ENCODE measurements at regions not wholly inside any gene's neighbourhood (a gene's known extent, or its start where the extent isn't known, plus 50 kb on each side); places are given as distances from the start of the nearest gene placed in this dataset.

- Histone ChIP-seq H3K36me3 (ENCODE audit: control insufficient read depth, low read length) (no peaks in the 10 kb centered on the region), H3K27me3 (ENCODE audit: control insufficient read depth, low read length) (no peaks in the 10 kb centered on the region), H3K9me2 (replicated peaks; ENCODE audit: control insufficient read depth, low read length) (no peaks in the 10 kb centered on the region), H3F3A (ENCODE audit: control insufficient read depth, insufficient read depth) (no peaks in the 10 kb centered on the region), H3K4me3 (ENCODE audit: low read length) (no peak overlapping the region), H3K79me2 (ENCODE audit: control insufficient read depth, low read length) (no peaks in the 10 kb centered on the region), H4K20me1 (ENCODE audit: control insufficient read depth, insufficient read depth, low read depth, low read length) (no peaks in the 10 kb centered on the region), H3K4me2 (ENCODE audit: low read length) (no peak overlapping the region), H3K9me3 (ENCODE audit: control insufficient read depth, insufficient read depth, low read length) (no peaks in the 10 kb centered on the region), H3K4me1 (ENCODE audit: control insufficient read depth, low read length) (no peaks in the 10 kb centered on the region), H3K27ac (ENCODE audit: low read depth, low read length) (no peak overlapping the region)
- TF ChIP-seq, protein P1, sequence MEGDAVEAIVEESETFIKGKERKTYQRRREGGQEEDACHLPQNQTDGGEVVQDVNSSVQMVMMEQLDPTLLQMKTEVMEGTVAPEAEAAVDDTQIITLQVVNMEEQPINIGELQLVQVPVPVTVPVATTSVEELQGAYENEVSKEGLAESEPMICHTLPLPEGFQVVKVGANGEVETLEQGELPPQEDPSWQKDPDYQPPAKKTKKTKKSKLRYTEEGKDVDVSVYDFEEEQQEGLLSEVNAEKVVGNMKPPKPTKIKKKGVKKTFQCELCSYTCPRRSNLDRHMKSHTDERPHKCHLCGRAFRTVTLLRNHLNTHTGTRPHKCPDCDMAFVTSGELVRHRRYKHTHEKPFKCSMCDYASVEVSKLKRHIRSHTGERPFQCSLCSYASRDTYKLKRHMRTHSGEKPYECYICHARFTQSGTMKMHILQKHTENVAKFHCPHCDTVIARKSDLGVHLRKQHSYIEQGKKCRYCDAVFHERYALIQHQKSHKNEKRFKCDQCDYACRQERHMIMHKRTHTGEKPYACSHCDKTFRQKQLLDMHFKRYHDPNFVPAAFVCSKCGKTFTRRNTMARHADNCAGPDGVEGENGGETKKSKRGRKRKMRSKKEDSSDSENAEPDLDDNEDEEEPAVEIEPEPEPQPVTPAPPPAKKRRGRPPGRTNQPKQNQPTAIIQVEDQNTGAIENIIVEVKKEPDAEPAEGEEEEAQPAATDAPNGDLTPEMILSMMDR (IDR thresholded peaks at IDR 0.05; ENCODE audit: low read depth, low read length, poor library complexity, severe bottlenecking) = no peak
- no peak for TF ChIP-seq EZH2phosphoT487 (IDR thresholded peaks at IDR 0.05; ENCODE audit: borderline replicate concordance, low read length)
Observed at GRCh38 chr4:58767598-58767997, 1657.4 kb upstream of the IGFBP7 start.

GRCh38 chr4:58766763-58767162, 1656.6 kb upstream of the IGFBP7 start:
- Histone ChIP-seq H3K4me1 (ENCODE audit: control insufficient read depth, low read length) (no peaks in the 10 kb centered on the region), H3K9me3 (ENCODE audit: control insufficient read depth, insufficient read depth, low read length) (no peaks in the 10 kb centered on the region), H3K79me2 (ENCODE audit: control insufficient read depth, low read length) (no peaks in the 10 kb centered on the region), H3F3A (ENCODE audit: control insufficient read depth, insufficient read depth) (no peaks in the 10 kb centered on the region), H3K27ac (ENCODE audit: low read depth, low read length) (no peak overlapping the region), H3K4me2 (ENCODE audit: low read length) (no peak overlapping the region), H3K27me3 (ENCODE audit: control insufficient read depth, low read length) (no peaks in the 10 kb centered on the region), H3K36me3 (ENCODE audit: control insufficient read depth, low read length) (no peaks in the 10 kb centered on the region), H4K20me1 (ENCODE audit: control insufficient read depth, insufficient read depth, low read depth, low read length) (no peaks in the 10 kb centered on the region), H3K4me3 (ENCODE audit: low read length) (no peak overlapping the region), H3K9me2 (replicated peaks; ENCODE audit: control insufficient read depth, low read length) (no peaks in the 10 kb centered on the region)
- no peak for TF ChIP-seq EZH2phosphoT487 (IDR thresholded peaks at IDR 0.05; ENCODE audit: borderline replicate concordance, low read length)
- TF ChIP-seq, protein P1 (IDR thresholded peaks at IDR 0.05; ENCODE audit: low read depth, low read length, poor library complexity, severe bottlenecking) = no peak

GRCh38 chr4:58761563-58761962, 1651.4 kb upstream of the IGFBP7 start:
- Histone ChIP-seq H3K9me2 (replicated peaks; ENCODE audit: control insufficient read depth, low read length) (no peaks in the 10 kb centered on the region), H3K27ac (ENCODE audit: low read depth, low read length) (no peak overlapping the region), H3K4me2 (ENCODE audit: low read length) (no peak overlapping the region), H3K27me3 (ENCODE audit: control insufficient read depth, low read length) (no peaks in the 10 kb centered on the region), H3K36me3 (ENCODE audit: control insufficient read depth, low read length) (no peaks in the 10 kb centered on the region), H3K4me1 (ENCODE audit: control insufficient read depth, low read length) (no peaks in the 10 kb centered on the region), H4K20me1 (ENCODE audit: control insufficient read depth, insufficient read depth, low read depth, low read length) (no peaks in the 10 kb centered on the region), H3K4me3 (ENCODE audit: low read length) (no peak overlapping the region), H3F3A (ENCODE audit: control insufficient read depth, insufficient read depth) (no peaks in the 10 kb centered on the region), H3K79me2 (ENCODE audit: control insufficient read depth, low read length) (no peaks in the 10 kb centered on the region), H3K9me3 (ENCODE audit: control insufficient read depth, insufficient read depth, low read length) (no peaks in the 10 kb centered on the region)
- TF ChIP-seq, protein P1 (IDR thresholded peaks at IDR 0.05; ENCODE audit: low read depth, low read length, poor library complexity, severe bottlenecking) = no peak
- TF ChIP-seq EZH2phosphoT487 (IDR thresholded peaks at IDR 0.05; ENCODE audit: borderline replicate concordance, low read length) = no peak

- Histone ChIP-seq H3K79me2 (ENCODE audit: control insufficient read depth, low read length) (no peaks in the 10 kb centered on the region), H3F3A (ENCODE audit: control insufficient read depth, insufficient read depth) (no peaks in the 10 kb centered on the region), H3K36me3 (ENCODE audit: control insufficient read depth, low read length) (no peaks in the 10 kb centered on the region), H3K4me1 (ENCODE audit: control insufficient read depth, low read length) (no peaks in the 10 kb centered on the region), H3K4me3 (ENCODE audit: low read length) (no peak overlapping the region), H3K9me2 (replicated peaks; ENCODE audit: control insufficient read depth, low read length) (no peaks in the 10 kb centered on the region), H3K4me2 (ENCODE audit: low read length) (no peak overlapping the region), H3K9me3 (ENCODE audit: control insufficient read depth, insufficient read depth, low read length) (no peaks in the 10 kb centered on the region), H3K27me3 (ENCODE audit: control insufficient read depth, low read length) (no peaks in the 10 kb centered on the region), H4K20me1 (ENCODE audit: control insufficient read depth, insufficient read depth, low read depth, low read length) (no peaks in the 10 kb centered on the region), H3K27ac (ENCODE audit: low read depth, low read length) (no peak overlapping the region)
- TF ChIP-seq EZH2phosphoT487 (IDR thresholded peaks at IDR 0.05; ENCODE audit: borderline replicate concordance, low read length) = no peak
- TF ChIP-seq, protein P1 (IDR thresholded peaks at IDR 0.05; ENCODE audit: low read depth, low read length, poor library complexity, severe bottlenecking) = no peak
Observed at GRCh38 chr4:58760737-58761136, 1650.6 kb upstream of the IGFBP7 start.

All from DOHH2 (cell line).